Retinal pigment epithelial cell (primary cell): ENCODE measurements at regions not wholly inside any gene's neighbourhood (a gene's known extent, or its start where the extent isn't known, plus 50 kb on each side); places are given as distances from the start of the nearest gene placed in this dataset.

Experiments used
- DNase-seq: peaks from one replicate; pipeline ENCODE4 v3.0.0-alpha.2; 2010; ENCODE audit warnings: low read depth
- H3K4me3 ChIP-seq: 2 replicates; pipeline ENCODE4 v1.5.1; 2011; ENCODE audit warnings: mild to moderate bottlenecking, low read length, control low read depth, moderate library complexity
- TF ChIP-seq, protein P1 (sequence below): conservative IDR thresholded peaks from 2 replicates; pipeline ENCODE4 v1.5.1; 2011; ENCODE audit warnings: low read depth, low read length, control low read depth, inconsistent platforms

DNA sequence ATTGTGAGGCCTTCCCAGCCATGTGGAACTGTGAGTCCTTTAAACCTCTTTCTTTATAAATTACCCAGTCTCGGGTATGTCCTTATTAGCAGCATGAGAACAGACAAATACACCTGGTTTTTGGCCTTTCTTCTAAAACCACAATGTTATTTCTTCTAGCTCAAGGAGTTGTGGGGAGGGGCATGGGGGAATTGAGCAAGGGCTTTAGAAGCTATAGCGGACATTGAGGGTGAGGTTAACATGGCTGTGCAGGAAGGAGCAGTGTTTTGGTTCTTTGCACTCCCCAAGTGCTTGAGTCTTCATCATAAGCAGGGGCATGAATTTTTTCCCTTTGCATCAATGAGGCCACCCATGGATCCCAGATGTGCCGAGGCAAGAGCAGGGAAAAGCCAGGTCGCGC lies 86.8 kb downstream of the SPRING1 start:
- DNase-seq, result no peak

DNA sequence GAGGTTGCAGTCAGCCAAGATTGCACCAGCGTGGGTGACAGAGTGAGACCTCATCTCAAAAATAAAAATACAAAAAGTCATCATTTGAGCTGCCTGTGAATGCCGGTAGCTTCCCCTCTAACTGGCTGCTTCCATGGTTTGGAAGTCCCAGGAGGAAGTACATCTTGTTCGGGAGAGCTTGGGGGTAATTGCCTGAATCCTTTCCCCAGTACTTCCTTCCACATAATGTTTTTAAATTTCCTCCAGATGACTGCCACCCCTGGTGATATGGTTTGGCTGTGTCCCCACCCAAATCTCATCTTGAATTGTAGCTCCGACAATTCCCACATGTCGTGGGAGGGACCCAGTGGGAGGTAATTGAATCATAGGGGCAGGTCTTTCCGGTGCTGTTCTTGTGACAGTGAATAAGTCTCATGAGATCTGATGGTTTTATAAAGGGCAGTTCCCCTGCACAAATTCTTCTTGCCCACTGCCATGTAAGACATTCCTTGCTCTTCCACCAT lies 87.2 kb downstream of the SPRING1 start:
- no peak for DNase-seq
- H3K4me3 ChIP-seq, result no peak overlapping the region
- TF ChIP-seq, protein P1, sequence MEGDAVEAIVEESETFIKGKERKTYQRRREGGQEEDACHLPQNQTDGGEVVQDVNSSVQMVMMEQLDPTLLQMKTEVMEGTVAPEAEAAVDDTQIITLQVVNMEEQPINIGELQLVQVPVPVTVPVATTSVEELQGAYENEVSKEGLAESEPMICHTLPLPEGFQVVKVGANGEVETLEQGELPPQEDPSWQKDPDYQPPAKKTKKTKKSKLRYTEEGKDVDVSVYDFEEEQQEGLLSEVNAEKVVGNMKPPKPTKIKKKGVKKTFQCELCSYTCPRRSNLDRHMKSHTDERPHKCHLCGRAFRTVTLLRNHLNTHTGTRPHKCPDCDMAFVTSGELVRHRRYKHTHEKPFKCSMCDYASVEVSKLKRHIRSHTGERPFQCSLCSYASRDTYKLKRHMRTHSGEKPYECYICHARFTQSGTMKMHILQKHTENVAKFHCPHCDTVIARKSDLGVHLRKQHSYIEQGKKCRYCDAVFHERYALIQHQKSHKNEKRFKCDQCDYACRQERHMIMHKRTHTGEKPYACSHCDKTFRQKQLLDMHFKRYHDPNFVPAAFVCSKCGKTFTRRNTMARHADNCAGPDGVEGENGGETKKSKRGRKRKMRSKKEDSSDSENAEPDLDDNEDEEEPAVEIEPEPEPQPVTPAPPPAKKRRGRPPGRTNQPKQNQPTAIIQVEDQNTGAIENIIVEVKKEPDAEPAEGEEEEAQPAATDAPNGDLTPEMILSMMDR, result no peak

More for the DNA sequence above, 86.8 kb downstream of the SPRING1 start:
- no peak overlapping the region for H3K4me3 ChIP-seq
- TF ChIP-seq, protein P1, result no peak

DNA sequence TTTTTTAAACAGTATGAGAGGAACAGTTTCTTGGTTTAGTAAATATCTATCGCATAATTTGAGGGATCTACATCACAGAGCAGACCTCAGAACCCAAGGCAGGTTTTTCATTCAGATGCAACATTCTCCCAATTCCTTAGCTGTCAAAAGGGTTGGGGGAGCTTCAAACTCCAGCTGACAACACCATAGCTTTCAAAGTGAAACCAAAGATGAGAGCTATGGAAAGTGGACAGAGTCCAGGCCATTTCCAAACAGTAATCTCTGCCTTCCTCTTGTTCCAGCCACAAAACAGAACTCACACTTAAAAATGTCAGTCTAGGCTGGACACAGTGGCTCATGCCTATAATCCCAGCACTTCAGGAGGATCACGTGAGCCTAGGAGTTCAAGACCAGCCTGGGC lies 87.8 kb downstream of the SPRING1 start:
- TF ChIP-seq, protein P1, result no peak
- no peak overlapping the region for H3K4me3 ChIP-seq
- no peak for DNase-seq

DNA sequence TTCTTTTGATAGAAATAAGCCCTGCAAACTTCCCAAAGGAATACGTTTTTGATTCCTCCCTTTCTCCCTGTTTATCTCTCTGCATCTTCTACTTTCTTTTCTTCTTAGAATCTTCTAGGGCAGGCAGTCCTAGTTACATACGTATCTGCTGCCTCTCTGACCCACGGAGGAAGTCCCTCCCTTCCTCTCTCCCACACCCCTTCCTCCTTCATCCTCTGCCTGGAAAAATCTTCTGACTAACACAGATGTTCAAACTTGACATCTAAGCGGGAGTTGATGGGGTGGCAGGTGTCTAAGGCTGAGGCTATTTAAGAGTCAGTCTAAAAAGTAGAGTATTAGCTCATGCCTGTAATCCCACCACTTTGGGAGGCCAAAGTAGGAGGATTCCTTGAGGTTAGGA lies 88.6 kb downstream of the MAP1LC3B2 start:
- TF ChIP-seq, protein P1, result no peak
- DNase-seq, result no peak
- H3K4me3 ChIP-seq, result no peak overlapping the region

DNA sequence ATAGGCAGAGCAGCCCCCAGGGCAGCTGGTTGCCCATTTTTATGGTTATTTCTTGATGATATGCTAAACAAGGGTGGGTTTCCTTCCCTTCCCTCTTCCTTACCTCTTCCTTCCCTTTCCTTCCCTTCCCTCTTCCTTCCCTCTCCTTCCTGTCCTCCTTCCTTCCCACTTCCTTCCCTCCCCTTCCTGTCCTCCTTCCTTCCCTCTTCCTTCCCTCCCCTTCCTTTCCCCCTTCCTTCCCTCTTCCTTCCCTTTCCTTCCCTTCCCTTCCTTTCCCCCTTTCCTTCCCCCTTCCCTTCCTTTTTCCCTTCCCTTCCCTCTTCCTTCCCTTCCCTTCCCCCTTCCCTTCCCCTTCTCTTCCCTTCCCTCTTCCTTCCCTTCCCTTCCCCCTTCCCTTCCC lies 87.7 kb downstream of the MAP1LC3B2 start:
- no peak for DNase-seq
- H3K4me3 ChIP-seq, result no peak overlapping the region
- TF ChIP-seq, protein P1, result no peak

DNA sequence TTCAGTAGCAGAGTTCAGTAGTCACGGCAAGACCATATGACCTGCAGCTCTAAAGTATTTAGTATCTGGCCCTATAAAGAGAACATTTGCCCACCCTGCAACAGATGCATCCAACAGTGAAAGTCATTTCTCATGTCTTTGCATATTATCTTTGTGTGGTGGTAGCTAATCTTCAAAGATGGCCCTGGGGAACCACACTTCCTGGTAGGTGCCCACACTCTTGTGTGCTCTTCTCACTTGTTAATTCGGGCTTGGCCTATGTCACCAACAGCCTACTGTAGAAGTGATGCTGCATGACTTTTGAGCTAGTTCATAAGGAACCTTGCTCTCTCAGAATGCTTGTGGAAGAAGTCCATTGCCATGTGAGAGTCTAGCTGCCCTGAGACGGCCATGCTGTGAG lies 85.6 kb downstream of the MAP1LC3B2 start:
- H3K4me3 ChIP-seq, result no peak overlapping the region
- no peak for DNase-seq
- TF ChIP-seq, protein P1, result no peak

DNA sequence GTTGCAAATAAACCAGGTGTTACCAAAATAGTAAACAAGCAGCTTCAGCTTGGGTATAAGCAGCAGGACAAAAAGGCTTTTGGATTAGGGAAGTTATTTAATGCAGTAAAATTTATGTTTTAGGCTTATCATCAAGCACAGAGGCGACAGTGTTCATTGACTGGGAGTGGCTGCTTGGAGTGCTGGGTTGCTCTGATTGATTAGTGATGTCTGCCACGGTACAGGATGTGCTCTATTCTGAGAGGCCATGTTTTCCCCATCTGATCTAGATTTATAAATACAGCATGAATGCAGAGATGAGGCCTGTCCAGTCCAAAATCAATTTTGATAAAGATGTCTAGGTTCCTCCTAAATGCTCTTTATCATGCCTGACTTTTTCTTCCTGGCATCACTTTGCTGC lies 83.5 kb downstream of the MAP1LC3B2 start:
- DNase-seq, result no peak
- TF ChIP-seq, protein P1, result no peak
- no peak overlapping the region for H3K4me3 ChIP-seq
